ENCODE measurements at regions not wholly inside any gene's neighbourhood (a gene's known extent, or its start where the extent isn't known, plus 50 kb on each side); places are given as distances from the start of the nearest gene placed in this dataset.

DNA sequence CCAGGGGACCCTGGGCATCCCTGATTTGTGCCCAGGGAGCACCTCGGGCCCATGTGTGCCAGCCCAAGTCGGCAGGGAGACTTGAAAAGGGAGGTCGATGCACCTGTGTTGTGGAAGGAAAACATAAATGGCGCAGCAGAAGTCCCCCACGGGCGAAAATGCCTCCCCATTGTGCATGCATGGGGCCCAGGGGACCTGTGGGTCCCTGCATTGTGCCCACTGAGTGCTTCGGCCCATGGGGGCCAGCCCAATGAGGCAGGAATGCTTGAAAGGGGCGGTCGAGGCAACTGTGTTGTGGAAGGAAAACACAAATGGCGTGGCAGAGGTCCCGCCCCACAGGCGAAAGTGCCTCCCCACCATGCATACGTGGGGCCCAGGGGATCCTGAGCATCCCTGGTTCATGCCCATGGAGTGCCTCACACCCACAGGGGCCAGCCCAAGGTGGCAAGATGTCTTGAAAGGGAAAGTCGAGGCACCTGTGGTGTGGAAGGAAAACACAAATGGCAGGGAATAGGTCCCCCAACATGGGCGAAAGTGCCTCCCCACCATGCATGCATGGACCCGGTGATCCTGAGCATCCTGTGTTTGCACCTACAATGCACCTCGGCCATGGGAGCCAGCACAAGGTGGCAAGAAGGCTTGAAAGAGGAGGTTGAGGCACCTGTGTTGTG is 368.0 kb downstream of the ALG10 start:
- H3K4me1 ChIP-seq (ENCODE audit: control insufficient read depth, extremely low read depth, insufficient read depth, low read length): no peaks in the 10 kb centered on the region
- H2AFZ ChIP-seq (ENCODE audit: low read depth, low read length): no peak overlapping the region
- H3K4me3 ChIP-seq (replicated peaks in 1 of 3; ENCODE audit: insufficient read depth in 1 of 3, low read depth in 1 of 3, low read length in 3 of 3): no peak overlapping the region
- no peak for TF ChIP-seq MYC (IDR thresholded peaks at IDR 0.05; ENCODE audit: low read depth, low read length)
- H3K9me3 ChIP-seq (replicated peaks; ENCODE audit: control insufficient read depth, insufficient read depth, low read length): peaks cover 2% of the 10 kb centered on the region
- H3K27me3 ChIP-seq (ENCODE audit: control insufficient read depth in 2 of 2, insufficient read depth in 2 of 2, low read length in 2 of 2): no peaks in the 10 kb centered on the region
- POLR2A ChIA-PET: no interaction called here
- no peaks in the 10 kb centered on the region for H4K20me1 ChIP-seq (replicated peaks; ENCODE audit: control insufficient read depth, extremely low read depth, insufficient read depth, low read length)
- CTCF ChIA-PET: no interaction called here
- no peak for DNase-seq (ENCODE audit: low read depth, low spot score)
- no peaks in the 10 kb centered on the region for H3K79me2 ChIP-seq (ENCODE audit: control insufficient read depth, insufficient read depth, low read length)
- no peaks in the 10 kb centered on the region for H3K36me3 ChIP-seq (ENCODE audit: control insufficient read depth in 2 of 2, extremely low read depth in 1 of 2, insufficient read depth in 2 of 2, low read length in 2 of 2)
- no peak overlapping the region for H3K4me2 ChIP-seq (ENCODE audit: insufficient read depth, low read length)
- intact Hi-C loops (cut with micrococcal nuclease) (no loop called here), dilution Hi-C loops (cut with MboI; ENCODE audit: extremely low pct_ligation_motif_present, low sequenced_read_pairs) (no loop called here)
- FAIRE-seq: no peak
- no peaks in the 10 kb centered on the region for H3K9me1 ChIP-seq (replicated peaks; ENCODE audit: control insufficient read depth, extremely low read depth, insufficient read depth, low read length)
- no peak overlapping the region for H3K27ac ChIP-seq (ENCODE audit: insufficient read depth, low read depth, low read length)
- H3K9ac ChIP-seq (replicated peaks; ENCODE audit: extremely low read depth, insufficient read depth, low read length): no peak overlapping the region
- BruUV-seq (replicated peaks): no TSS peak

DNA sequence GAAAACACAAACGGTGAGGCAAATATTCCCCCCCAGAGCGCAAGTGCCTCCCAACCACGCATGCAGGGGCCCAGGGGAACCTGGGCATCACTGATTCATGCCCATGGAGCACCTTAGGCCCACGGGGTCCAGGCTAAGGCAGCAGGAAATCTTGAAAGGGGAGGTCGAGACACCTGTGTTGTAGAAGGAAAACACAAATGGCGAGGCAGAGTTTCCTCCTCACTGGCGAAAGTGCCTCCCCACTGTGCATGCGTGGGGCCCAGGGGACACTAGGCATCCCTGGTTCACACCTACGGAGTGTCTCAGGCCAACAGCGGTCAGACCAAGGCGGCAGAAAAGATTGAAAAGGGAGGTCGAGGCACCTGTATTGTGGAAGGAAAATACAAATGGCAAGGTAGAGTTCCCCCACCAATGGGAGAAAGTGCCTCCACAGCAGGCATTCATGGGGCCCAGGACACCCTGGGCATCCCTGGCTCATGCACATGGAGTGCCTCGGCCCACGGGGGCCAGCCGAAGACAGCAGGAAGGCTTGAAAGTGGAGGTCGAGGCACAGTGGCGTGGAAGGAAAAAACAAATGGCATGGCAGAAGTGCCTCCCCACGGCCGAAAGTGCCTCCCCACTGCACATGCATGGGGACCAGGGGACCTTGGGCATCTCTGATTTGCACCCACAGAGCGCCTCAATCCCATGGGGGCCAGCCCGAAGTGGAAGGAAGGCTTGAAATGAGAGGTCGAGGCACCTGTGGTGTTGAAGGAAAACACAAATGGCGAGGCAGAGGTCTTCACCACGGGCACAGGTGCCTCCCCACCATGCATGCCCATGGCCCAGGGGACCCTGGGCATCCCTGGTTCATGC is 368.8 kb downstream of the ALG10 start:
- no peak overlapping the region for H3K4me3 ChIP-seq (replicated peaks in 1 of 3; ENCODE audit: insufficient read depth in 1 of 3, low read depth in 1 of 3, low read length in 3 of 3)
- dilution Hi-C loops (cut with MboI; ENCODE audit: extremely low pct_ligation_motif_present, low sequenced_read_pairs): no loop called here
- intact Hi-C loops (cut with micrococcal nuclease): no loop called here
- H3K27me3 ChIP-seq (ENCODE audit: control insufficient read depth in 2 of 2, insufficient read depth in 2 of 2, low read length in 2 of 2): no peaks in the 10 kb centered on the region
- no peaks in the 10 kb centered on the region for H4K20me1 ChIP-seq (replicated peaks; ENCODE audit: control insufficient read depth, extremely low read depth, insufficient read depth, low read length)
- no peaks in the 10 kb centered on the region for H3K9me1 ChIP-seq (replicated peaks; ENCODE audit: control insufficient read depth, extremely low read depth, insufficient read depth, low read length)
- H3K9me3 ChIP-seq (replicated peaks; ENCODE audit: control insufficient read depth, insufficient read depth, low read length): peaks cover 2% of the 10 kb centered on the region
- no peak overlapping the region for H2AFZ ChIP-seq (ENCODE audit: low read depth, low read length)
- BruUV-seq (replicated peaks): no TSS peak
- no peak overlapping the region for H3K9ac ChIP-seq (replicated peaks; ENCODE audit: extremely low read depth, insufficient read depth, low read length)
- ChIA-PET CTCF (no interaction called here), POLR2A (no interaction called here)
- FAIRE-seq (no peak), DNase-seq (ENCODE audit: low read depth, low spot score) (no peak)
- H3K79me2 ChIP-seq (ENCODE audit: control insufficient read depth, insufficient read depth, low read length): no peaks in the 10 kb centered on the region
- H3K4me2 ChIP-seq (ENCODE audit: insufficient read depth, low read length): no peak overlapping the region
- TF ChIP-seq, protein P1, sequence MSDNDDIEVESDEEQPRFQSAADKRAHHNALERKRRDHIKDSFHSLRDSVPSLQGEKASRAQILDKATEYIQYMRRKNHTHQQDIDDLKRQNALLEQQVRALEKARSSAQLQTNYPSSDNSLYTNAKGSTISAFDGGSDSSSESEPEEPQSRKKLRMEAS (IDR thresholded peaks at IDR 0.05; ENCODE audit: insufficient read depth, insufficient read length): no peak
- no peak for TF ChIP-seq POLR2A (IDR thresholded peaks at IDR 0.05; ENCODE audit: low read depth, low read length)
- TF ChIP-seq, protein P2, sequence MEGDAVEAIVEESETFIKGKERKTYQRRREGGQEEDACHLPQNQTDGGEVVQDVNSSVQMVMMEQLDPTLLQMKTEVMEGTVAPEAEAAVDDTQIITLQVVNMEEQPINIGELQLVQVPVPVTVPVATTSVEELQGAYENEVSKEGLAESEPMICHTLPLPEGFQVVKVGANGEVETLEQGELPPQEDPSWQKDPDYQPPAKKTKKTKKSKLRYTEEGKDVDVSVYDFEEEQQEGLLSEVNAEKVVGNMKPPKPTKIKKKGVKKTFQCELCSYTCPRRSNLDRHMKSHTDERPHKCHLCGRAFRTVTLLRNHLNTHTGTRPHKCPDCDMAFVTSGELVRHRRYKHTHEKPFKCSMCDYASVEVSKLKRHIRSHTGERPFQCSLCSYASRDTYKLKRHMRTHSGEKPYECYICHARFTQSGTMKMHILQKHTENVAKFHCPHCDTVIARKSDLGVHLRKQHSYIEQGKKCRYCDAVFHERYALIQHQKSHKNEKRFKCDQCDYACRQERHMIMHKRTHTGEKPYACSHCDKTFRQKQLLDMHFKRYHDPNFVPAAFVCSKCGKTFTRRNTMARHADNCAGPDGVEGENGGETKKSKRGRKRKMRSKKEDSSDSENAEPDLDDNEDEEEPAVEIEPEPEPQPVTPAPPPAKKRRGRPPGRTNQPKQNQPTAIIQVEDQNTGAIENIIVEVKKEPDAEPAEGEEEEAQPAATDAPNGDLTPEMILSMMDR (IDR thresholded peaks at IDR 0.05; ENCODE audit: extremely low read depth in 1 of 2, insufficient read depth in 1 of 2, low read depth in 1 of 2, low read length in 2 of 2): no peak
- TF ChIP-seq FOS (IDR thresholded peaks at IDR 0.05; ENCODE audit: borderline replicate concordance, insufficient read depth, low read length): no peak
- no peak for TF ChIP-seq JUN (IDR thresholded peaks at IDR 0.05; ENCODE audit: borderline replicate concordance, insufficient read depth, insufficient read length, low read depth)
- TF ChIP-seq MYC (IDR thresholded peaks at IDR 0.05; ENCODE audit: low read depth, low read length): no peak
- TF ChIP-seq GATA2 (IDR thresholded peaks at IDR 0.05; ENCODE audit: insufficient read depth, insufficient read length, low read depth, low read length): no peak
- no peak for TF ChIP-seq POLR2AphosphoS5 (IDR thresholded peaks at IDR 0.05; ENCODE audit: insufficient read depth, low read depth, low read length)
- no peak for TF ChIP-seq EZH2 (IDR thresholded peaks at IDR 0.05; ENCODE audit: borderline replicate concordance, low read depth, low read length, severe bottlenecking)
- no peaks in the 10 kb centered on the region for H3K36me3 ChIP-seq (ENCODE audit: control insufficient read depth in 2 of 2, extremely low read depth in 1 of 2, insufficient read depth in 2 of 2, low read length in 2 of 2)
- H3K4me1 ChIP-seq (ENCODE audit: control insufficient read depth, extremely low read depth, insufficient read depth, low read length): no peaks in the 10 kb centered on the region
- H3K27ac ChIP-seq (ENCODE audit: insufficient read depth, low read depth, low read length): no peak overlapping the region
